CD4-positive, alpha-beta memory T cell (primary cell): ENCODE measurements at regions not wholly inside any gene's neighbourhood (a gene's known extent, or its start where the extent isn't known, plus 50 kb on each side); places are given as distances from the start of the nearest gene placed in this dataset.

Source experiments
- CTCF ChIA-PET: fragments of 350-600 bp; sonication (Branson Sonifier 250); formaldehyde crosslinking; loops from one replicate; lab custom pipeline; 2021; ENCODE audit warnings: inconsistent platforms; ENCODE audit not compliant: partially characterized antibody; lab: Charles Lee
- POLR2A ChIA-PET: fragments of 350-600 bp; sonication (Branson Sonifier 250); formaldehyde crosslinking; loops from one replicate; lab custom pipeline; 2021; ENCODE audit not compliant: partially characterized antibody; lab: Charles Lee
- DNase-seq, 5 donors: peaks; one replicate each; pipeline versions ENCODE4 v3.0.0 to v3.0.0-alpha.2; 2020 to 2022; ENCODE audit warnings: mixed read lengths in 1 of 5
- H3K27ac ChIP-seq: one replicate; pipeline ENCODE4 v1.7.0; 2013; ENCODE audit warnings: low read depth, low read length
- H3K27me3 ChIP-seq: 2 replicates; pipeline ENCODE4 v1.7.0; 2013; ENCODE audit warnings: mild to moderate bottlenecking, low read length, moderate library complexity; ENCODE audit not compliant: insufficient read depth
- H3K36me3 ChIP-seq: 2 replicates; pipeline ENCODE4 v1.7.0; 2013; ENCODE audit warnings: mild to moderate bottlenecking, low read length, moderate library complexity; ENCODE audit not compliant: insufficient read depth
- H3K4me1 ChIP-seq: 2 replicates; pipeline ENCODE4 v1.7.0; 2013; ENCODE audit warnings: mild to moderate bottlenecking, low read length, moderate library complexity; ENCODE audit not compliant: insufficient read depth
- H3K4me3 ChIP-seq, 2 donors: one replicate each; pipeline ENCODE4 v1.7.0; 2013; ENCODE audit warnings: low read length in 2 of 2, mild to moderate bottlenecking in 1 of 2
- H3K9me3 ChIP-seq, 2 donors: one replicate each; pipeline ENCODE4 v1.7.0; 2013; ENCODE audit warnings: low read length in 2 of 2, control low read depth in 1 of 2; ENCODE audit not compliant: control insufficient read depth in 1 of 2
- H3K27ac Mint-ChIP-seq, 7 donors: one replicate each; pipeline ENCODE4 v1.8.0; 2020 to 2021; ENCODE audit warnings: mixed read lengths in 7 of 7, mild to moderate bottlenecking in 6 of 7, inconsistent platforms in 3 of 7, moderate library complexity in 3 of 7
- H3K27me3 Mint-ChIP-seq, 2 donors: one replicate each; pipeline ENCODE4 v1.8.0; 2020 to 2021; ENCODE audit warnings: mixed read lengths in 2 of 2
- H3K36me3 Mint-ChIP-seq, 2 donors: one replicate each; pipeline ENCODE4 v1.8.0; 2020 to 2021; ENCODE audit warnings: mixed read lengths in 2 of 2, inconsistent platforms in 1 of 2, mild to moderate bottlenecking in 1 of 2
- H3K4me1 Mint-ChIP-seq, 4 donors: one replicate each; pipeline ENCODE4 v1.8.0; 2020 to 2021; ENCODE audit warnings: mixed read lengths in 4 of 4, mild to moderate bottlenecking in 1 of 4
- H3K4me3 Mint-ChIP-seq, 8 donors: one replicate each; pipeline ENCODE4 v1.8.0; 2020 to 2021; ENCODE audit warnings: mixed read lengths in 8 of 8, mild to moderate bottlenecking in 7 of 8, moderate library complexity in 6 of 8, inconsistent platforms in 3 of 8
- H3K9me3 Mint-ChIP-seq, 8 donors: one replicate each; pipeline ENCODE4 v1.8.0; 2020 to 2021; ENCODE audit warnings: mixed read lengths in 8 of 8, mild to moderate bottlenecking in 5 of 8, inconsistent platforms in 3 of 8, moderate library complexity in 1 of 8
- intact Hi-C: fragments of 100-400 bp; cut with micrococcal nuclease; formaldehyde crosslinking; loops from one replicate; pipeline ENCODE4 v1.15.1; 2023

DNA sequence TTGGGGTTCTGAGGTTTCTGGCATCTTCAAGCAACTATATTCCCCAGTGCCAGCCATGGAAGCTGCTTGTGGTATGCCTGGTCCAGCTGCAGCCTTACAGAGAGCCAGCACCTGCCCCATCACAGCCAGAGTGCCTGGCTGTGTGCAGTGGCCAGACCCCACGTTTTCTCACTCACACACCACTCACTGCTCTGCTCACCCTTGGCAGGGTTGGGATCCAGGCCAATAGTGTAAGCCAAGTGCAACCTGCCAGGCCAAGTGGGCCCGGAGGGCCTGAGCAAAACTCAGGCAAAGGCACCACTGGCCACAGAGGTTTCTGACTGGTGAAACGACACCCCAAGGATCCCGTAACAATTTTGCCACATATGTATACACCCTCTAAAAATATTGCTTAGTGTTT, 67.9 kb upstream of the EYA4 start:
- Mint-ChIP-seq H3K4me3 (no peak overlapping the region), H3K27ac (no peak overlapping the region), H3K36me3 (no peaks in the 10 kb centered on the region), H3K4me1 (no peaks in the 10 kb centered on the region), H3K9me3 (peaks cover 0 to 6% (median under 1%) of the 10 kb centered on the region in 8 donors), H3K27me3 (no peaks in the 10 kb centered on the region)
- CTCF ChIA-PET, result no interaction called here
- Histone ChIP-seq H3K36me3 (no peaks in the 10 kb centered on the region), H3K4me3 (no peak overlapping the region), H3K4me1 (no peaks in the 10 kb centered on the region), H3K9me3 (no peaks in the 10 kb centered on the region), H3K27ac (no peak overlapping the region), H3K27me3 (no peaks in the 10 kb centered on the region)
- DNase-seq, result no peak
- intact Hi-C loops, result no loop called here
- POLR2A ChIA-PET, result no interaction called here

- Histone ChIP-seq H3K9me3 (no peaks in the 10 kb centered on the region), H3K4me1 (no peaks in the 10 kb centered on the region), H3K36me3 (no peaks in the 10 kb centered on the region), H3K27me3 (no peaks in the 10 kb centered on the region), H3K4me3 (no peak overlapping the region), H3K27ac (no peak overlapping the region)
- no peaks in the 10 kb centered on the region for H3K27me3 Mint-ChIP-seq
- CTCF ChIA-PET, result no interaction called here
- H3K36me3 Mint-ChIP-seq, result no peaks in the 10 kb centered on the region
- H3K4me3 Mint-ChIP-seq, result no peak overlapping the region
- peaks cover 0 to 7% (median 2%) of the 10 kb centered on the region in 8 donors for H3K9me3 Mint-ChIP-seq
- POLR2A ChIA-PET, result no interaction called here
- DNase-seq, result no peak
- H3K4me1 Mint-ChIP-seq, result no peaks in the 10 kb centered on the region
- intact Hi-C loops, result no loop called here
- H3K27ac Mint-ChIP-seq, result no peak overlapping the region
Observed at GRCh38 chr6:133179481-133179880, 61.7 kb upstream of the EYA4 start.

DNA sequence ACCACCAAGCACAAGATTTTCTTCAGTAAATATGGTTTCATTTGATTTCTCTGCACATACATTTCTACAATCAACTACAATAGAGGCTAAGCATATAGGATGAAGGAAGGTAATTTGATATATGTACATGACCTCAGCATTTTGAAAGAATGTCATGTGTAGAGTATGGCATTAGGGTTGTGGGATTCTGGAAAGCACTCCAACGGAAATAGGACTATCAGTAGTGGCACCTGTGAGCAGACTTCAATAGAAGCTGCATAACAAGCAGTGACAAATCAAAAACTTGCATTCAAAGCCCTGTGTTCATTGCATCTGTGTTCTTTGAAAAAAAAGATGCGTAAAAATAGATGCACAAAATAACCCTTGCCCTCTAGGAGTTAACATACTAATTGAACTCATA, 57.5 kb upstream of the EYA4 start:
- no peaks in the 10 kb centered on the region for H3K27me3 ChIP-seq
- H3K4me3 Mint-ChIP-seq, result no peak overlapping the region
- H3K4me3 ChIP-seq, result no peak overlapping the region
- H3K9me3 Mint-ChIP-seq, result peaks cover 0 to 5% (median 1%) of the 10 kb centered on the region in 8 donors
- POLR2A ChIA-PET, result no interaction called here
- no peak overlapping the region for H3K27ac Mint-ChIP-seq
- intact Hi-C loops, result no loop called here
- no peaks in the 10 kb centered on the region for H3K36me3 ChIP-seq
- no peaks in the 10 kb centered on the region for H3K27me3 Mint-ChIP-seq
- H3K27ac ChIP-seq, result no peak overlapping the region
- CTCF ChIA-PET, result no interaction called here
- H3K4me1 ChIP-seq, result no peaks in the 10 kb centered on the region
- no peaks in the 10 kb centered on the region for H3K4me1 Mint-ChIP-seq
- H3K9me3 ChIP-seq, result no peaks in the 10 kb centered on the region
- DNase-seq, result no peak
- H3K36me3 Mint-ChIP-seq, result no peaks in the 10 kb centered on the region

GRCh38 chr6:133184798-133185372, 56.3 kb upstream of the EYA4 start:
- no peaks in the 10 kb centered on the region for H3K36me3 Mint-ChIP-seq
- Histone ChIP-seq H3K4me3 (no peak overlapping the region), H3K36me3 (no peaks in the 10 kb centered on the region), H3K9me3 (no peaks in the 10 kb centered on the region), H3K27me3 (no peaks in the 10 kb centered on the region), H3K27ac (no peak overlapping the region), H3K4me1 (no peaks in the 10 kb centered on the region)
- no peaks in the 10 kb centered on the region for H3K9me3 Mint-ChIP-seq
- no peak for DNase-seq
- intact Hi-C loops, result no loop called here
- H3K4me3 Mint-ChIP-seq, result no peak overlapping the region
- ChIA-PET CTCF (interaction anchor here (0.7 kb wide), 2 partner anchors 174 to 862 kb away, joined by 3 read pairs; no protein-coding TSS in a partner anchor), POLR2A (no interaction called here)
- H3K4me1 Mint-ChIP-seq, result no peaks in the 10 kb centered on the region
- H3K27me3 Mint-ChIP-seq, result no peaks in the 10 kb centered on the region
- H3K27ac Mint-ChIP-seq, result no peak overlapping the region

GRCh38 chr6:133185731-133186130, 55.4 kb upstream of the EYA4 start:
- Mint-ChIP-seq H3K4me1 (no peaks in the 10 kb centered on the region), H3K36me3 (no peaks in the 10 kb centered on the region), H3K27me3 (no peaks in the 10 kb centered on the region), H3K9me3 (no peaks in the 10 kb centered on the region), H3K27ac (no peak overlapping the region), H3K4me3 (no peak overlapping the region)
- ChIA-PET POLR2A (no interaction called here), CTCF (no interaction called here)
- Histone ChIP-seq H3K4me3 (no peak overlapping the region), H3K36me3 (no peaks in the 10 kb centered on the region), H3K27ac (no peak overlapping the region), H3K9me3 (no peaks in the 10 kb centered on the region), H3K27me3 (no peaks in the 10 kb centered on the region), H3K4me1 (no peaks in the 10 kb centered on the region)
- no peak for DNase-seq
- intact Hi-C loops, result no loop called here

- no peaks in the 10 kb centered on the region for H3K36me3 ChIP-seq
- no peak for DNase-seq
- Mint-ChIP-seq H3K9me3 (no peaks in the 10 kb centered on the region), H3K27ac (no peak overlapping the region), H3K27me3 (no peaks in the 10 kb centered on the region), H3K4me3 (no peak overlapping the region), H3K4me1 (no peaks in the 10 kb centered on the region), H3K36me3 (no peaks in the 10 kb centered on the region)
- H3K27me3 ChIP-seq, result no peaks in the 10 kb centered on the region
- H3K9me3 ChIP-seq, result no peaks in the 10 kb centered on the region
- H3K27ac ChIP-seq, result no peak overlapping the region
- no peaks in the 10 kb centered on the region for H3K4me1 ChIP-seq
- intact Hi-C loops, result no loop called here
- H3K4me3 ChIP-seq, result no peak overlapping the region
- ChIA-PET CTCF (no interaction called here), POLR2A (no interaction called here)
Observed at GRCh38 chr6:133187114-133187513, 54.0 kb upstream of the EYA4 start.

- H3K4me3 ChIP-seq, result no peak overlapping the region
- Mint-ChIP-seq H3K27me3 (no peaks in the 10 kb centered on the region), H3K9me3 (peaks cover 0 to 2% (median 0%) of the 10 kb centered on the region in 8 donors), H3K36me3 (no peaks in the 10 kb centered on the region), H3K27ac (no peak overlapping the region), H3K4me1 (no peaks in the 10 kb centered on the region), H3K4me3 (no peak overlapping the region)
- H3K9me3 ChIP-seq, result no peaks in the 10 kb centered on the region
- DNase-seq, result no peak
- CTCF ChIA-PET, result no interaction called here
- no peaks in the 10 kb centered on the region for H3K36me3 ChIP-seq
- intact Hi-C loops, result no loop called here
- no peaks in the 10 kb centered on the region for H3K4me1 ChIP-seq
- no peaks in the 10 kb centered on the region for H3K27me3 ChIP-seq
- POLR2A ChIA-PET, result no interaction called here
- no peak overlapping the region for H3K27ac ChIP-seq
Observed at GRCh38 chr6:133187657-133188453, 53.3 kb upstream of the EYA4 start.
